IMR-90 (cell line): ENCODE measurements at regions not wholly inside any gene's neighbourhood (a gene's known extent, or its start where the extent isn't known, plus 50 kb on each side); places are given as distances from the start of the nearest gene placed in this dataset.
"Not testable (repeated sequence)": the region's sequence is repeated elsewhere in the genome, so short reads cannot be mapped to it uniquely, and the experiment has no call there.

Experiments
- ATAC-seq: fragments of 200-7000 bp; cut with Tn5 transposase; 2 replicates; pipeline ENCODE4 v1.9.1; 2020; ENCODE audit warnings: low read depth, mild to moderate bottlenecking, moderate library complexity
- BruUV-seq: library from RNA; stranded (reverse); fragments of 400-500 nt; replicated peaks from 2 replicates; lab custom pipeline; 2021; lab: Mats Ljungman, UMichigan
- CTCF ChIA-PET: fragments of 300-600 bp; formaldehyde crosslinking; extraction: SDS; loops from one replicate; lab custom pipeline; 2021; ENCODE audit warnings: antibody characterized with exemption; lab: Yijun Ruan, JAX
- POLR2A ChIA-PET: fragments of 300-600 bp; sonication (Branson Sonifier 250); formaldehyde crosslinking; loops from one replicate; lab custom pipeline; 2022; ENCODE audit warnings: antibody characterized with exemption; ENCODE audit not compliant: unreplicated experiment; lab: Charles Lee
- DNase-seq: peaks from one replicate; pipeline ENCODE4 v3.0.0; 2013
- H2AFZ ChIP-seq: replicated peaks from 2 replicates; pipeline ENCODE3; 2013; ENCODE audit warnings: low read length, mild to moderate bottlenecking; ENCODE audit not compliant: poor library complexity
- H2AK5ac ChIP-seq: 2 replicates; pipeline ENCODE4 v1.6.1; 2013; ENCODE audit warnings: low read depth, low read length, inconsistent platforms
- H2AK9ac ChIP-seq: replicated peaks from 2 replicates; pipeline ENCODE3; 2013; ENCODE audit warnings: mild to moderate bottlenecking, low read depth, low read length, moderate library complexity; ENCODE audit not compliant: poor library complexity
- H2BK120ac ChIP-seq: 2 replicates; pipeline ENCODE4 v1.6.1; 2013; ENCODE audit warnings: low read depth, low read length, inconsistent platforms
- H2BK15ac ChIP-seq: 3 replicates; pipeline ENCODE4 v1.6.1; 2013; ENCODE audit warnings: low read depth, low read length, inconsistent platforms
- H2BK20ac ChIP-seq: 2 replicates; pipeline ENCODE4 v1.6.1; 2013; ENCODE audit warnings: low read depth, mild to moderate bottlenecking, inconsistent platforms, low read length, moderate library complexity
- H2BK5ac ChIP-seq: 2 replicates; pipeline ENCODE4 v1.6.1; 2013; ENCODE audit warnings: mild to moderate bottlenecking, low read depth, low read length, inconsistent platforms; ENCODE audit not compliant: poor library complexity, severe bottlenecking
- H3K14ac ChIP-seq: replicated peaks from 2 replicates; pipeline ENCODE4 v1.6.1; 2013; ENCODE audit warnings: low read depth, low read length, inconsistent platforms
- H3K18ac ChIP-seq: 2 replicates; pipeline ENCODE4 v1.6.1; 2013; ENCODE audit warnings: low read depth, low read length, control low read depth
- H3K23ac ChIP-seq: 2 replicates; pipeline ENCODE4 v1.6.1; 2013; ENCODE audit warnings: low read depth, low read length, inconsistent platforms
- H3K27ac ChIP-seq: 2 replicates; pipeline ENCODE4 v1.5.1; 2013; ENCODE audit warnings: mild to moderate bottlenecking, control low read depth, low read length; ENCODE audit not compliant: insufficient read depth
- H3K27me3 ChIP-seq: 2 replicates; pipeline ENCODE4 v1.6.1; 2013; ENCODE audit warnings: low read length; ENCODE audit not compliant: control insufficient read depth, insufficient read depth
- H3K36me3 ChIP-seq: 2 replicates; pipeline ENCODE4 v1.6.1; 2013; ENCODE audit warnings: low read length, mixed read lengths; ENCODE audit not compliant: control insufficient read depth, insufficient read depth
- H3K4ac ChIP-seq: 2 replicates; pipeline ENCODE4 v1.6.1; 2013; ENCODE audit warnings: low read depth, low read length, inconsistent platforms
- H3K4me1 ChIP-seq: 2 replicates; pipeline ENCODE4 v1.6.1; 2013; ENCODE audit warnings: low read length, mixed read lengths; ENCODE audit not compliant: control insufficient read depth, insufficient read depth
- H3K4me2 ChIP-seq: 2 replicates; pipeline ENCODE4 v1.6.1; 2013; ENCODE audit warnings: low read depth, mild to moderate bottlenecking, control low read depth, low read length, moderate library complexity
- H3K4me3 ChIP-seq: 2 replicates; pipeline ENCODE4 v1.5.1; 2013; ENCODE audit warnings: low read depth, mild to moderate bottlenecking, control low read depth, low read length, moderate library complexity; ENCODE audit not compliant: insufficient read depth
- H3K56ac ChIP-seq: 2 replicates; pipeline ENCODE4 v1.6.1; 2013; ENCODE audit warnings: low read length, inconsistent platforms; ENCODE audit not compliant: insufficient read depth; ENCODE audit errors: extremely low read depth
- H3K79me1 ChIP-seq, 2 experiments: 2 replicates each; pipeline ENCODE4 v1.6.1; 2013; ENCODE audit warnings: low read length in 2 of 2, inconsistent platforms in 1 of 2, low read depth in 1 of 2
- H3K9ac ChIP-seq: 2 replicates; pipeline ENCODE4 v1.6.1; 2013; ENCODE audit warnings: low read depth, low read length, control low read depth
- H3K9me1 ChIP-seq: 2 replicates; pipeline ENCODE4 v1.6.1; 2013; ENCODE audit warnings: low read length, inconsistent platforms; ENCODE audit not compliant: insufficient read depth
- H3K9me3 ChIP-seq: 2 replicates; pipeline ENCODE4 v1.6.1; 2013; ENCODE audit warnings: low read length; ENCODE audit not compliant: control insufficient read depth, insufficient read depth
- H4K20me1 ChIP-seq: 2 replicates; pipeline ENCODE4 v1.6.1; 2013; ENCODE audit warnings: low read length, inconsistent platforms; ENCODE audit not compliant: insufficient read depth
- H4K5ac ChIP-seq: 2 replicates; pipeline ENCODE4 v1.6.1; 2013; ENCODE audit warnings: mild to moderate bottlenecking, low read depth, low read length, control low read depth
- H4K8ac ChIP-seq, 2 experiments: 2 replicates each; pipeline ENCODE4 v1.6.1; 2013; ENCODE audit warnings: low read depth in 2 of 2, low read length in 2 of 2, control low read depth in 1 of 2, inconsistent platforms in 1 of 2
- H4K91ac ChIP-seq: 2 replicates; pipeline ENCODE4 v1.6.1; 2013; ENCODE audit warnings: low read depth, low read length, inconsistent platforms; ENCODE audit not compliant: insufficient read depth
- CTCF ChIP-seq: conservative IDR thresholded peaks from 2 replicates; pipeline ENCODE4 v1.5.1; 2012; ENCODE audit warnings: mild to moderate bottlenecking, low read depth, low read length, improper control_type of control experiment
- MAFK ChIP-seq: IDR thresholded peaks from 2 replicates; pipeline ENCODE4 v1.6.1; 2012; ENCODE audit warnings: low read depth, low read length, improper control_type of control experiment
- NFE2L2 ChIP-seq: fragments of 150-350 bp; IDR thresholded peaks from 2 replicates; pipeline ENCODE4 v1.6.1; 2016; ENCODE audit warnings: low read depth, mild to moderate bottlenecking, low read length
- SMC3 ChIP-seq: fragments of 150-350 bp; IDR thresholded peaks from 2 replicates; pipeline ENCODE4 v1.6.1; 2016; ENCODE audit warnings: low read depth, mild to moderate bottlenecking, antibody characterized with exemption, low read length, moderate library complexity
- WGBS, 2 experiments: methylation state at CpG; one replicate each; pipeline versions ENCODE4 v1.1.5 to v1.1.7; 2013; ENCODE audit warnings: missing lambda C conversion rate in 2 of 2; ENCODE audit not compliant: insufficient read length in 1 of 2; ENCODE audit errors: extremely low coverage in 2 of 2; 5-methylcytosine and 5-hydroxymethylcytosine counted together
- dilution Hi-C: fragments of 300-500 bp; cut with HindIII; formaldehyde crosslinking; loops from one replicate; pipeline ENCODE4 v1.14.3; 2018; ENCODE audit warnings: low sequenced_read_pairs; ENCODE audit not compliant: unreplicated experiment
- in situ Hi-C: fragments of 300-500 bp; cut with MboI; formaldehyde crosslinking; loops from 3 replicates; pipeline ENCODE4 v1.14.3; 2019; ENCODE audit warnings: low sequenced_read_pairs, inconsistent platforms, mixed read lengths
- intact Hi-C: fragments of 100-400 bp; cut with micrococcal nuclease; formaldehyde crosslinking; loops from 2 replicates; pipeline ENCODE4 v1.10.0; 2022

GRCh38 chrX:42362219-42362618, 415.7 kb downstream of the PPP1R2C start:
- Histone ChIP-seq H2BK120ac (no peak overlapping the region), H3K4me2 (no peak overlapping the region), H3K18ac (no peak overlapping the region), H3K79me1 (no peaks in the 10 kb centered on the region), H3K4me1 (no peaks in the 10 kb centered on the region), H3K36me3 (no peaks in the 10 kb centered on the region), H4K20me1 (no peaks in the 10 kb centered on the region), H3K9ac (no peak overlapping the region), H2BK15ac (no peak overlapping the region), H3K9me3 (no peaks in the 10 kb centered on the region), H3K9me1 (no peaks in the 10 kb centered on the region), H3K4me3 (no peak overlapping the region), H2BK20ac (no peak overlapping the region), H3K23ac (no peak overlapping the region), H4K5ac (no peak overlapping the region), H2BK5ac (no peak overlapping the region), H2AK5ac (no peak overlapping the region), H3K14ac (no peak overlapping the region), H3K4ac (no peak overlapping the region), H3K56ac (no peak overlapping the region), H2AK9ac (no peak overlapping the region), H2AFZ (no peak overlapping the region), H4K8ac (no peak overlapping the region), H3K27me3 (no peaks in the 10 kb centered on the region), H3K27ac (no peak overlapping the region), H4K91ac (no peak overlapping the region)
- in situ Hi-C loops (no loop called here), dilution Hi-C loops (no loop called here), intact Hi-C loops (no loop called here)
- DNase-seq (no peak), ATAC-seq (no peak)
- WGBS, 2 experiments: 70% methylated on average over 1 of the region's 1 CpG; no CpG with 5 or more reads in 1 of the 2 experiments
- TF ChIP-seq SMC3: no peak
- no peak for TF ChIP-seq CTCF
- TF ChIP-seq MAFK: peak; percentile 98
- TF ChIP-seq NFE2L2: peak; percentile 71
- BruUV-seq: no TSS peak
- ChIA-PET CTCF (no interaction called here), POLR2A (no interaction called here)

- H4K91ac ChIP-seq, H3K79me1 ChIP-seq, intact Hi-C loops, H3K56ac ChIP-seq, dilution Hi-C loops, H3K27me3 ChIP-seq, H3K14ac ChIP-seq, H4K20me1 ChIP-seq, BruUV-seq, H2BK15ac ChIP-seq, H2AK9ac ChIP-seq, in situ Hi-C loops, ATAC-seq, H3K36me3 ChIP-seq, H4K8ac ChIP-seq, DNase-seq, H3K23ac ChIP-seq, H3K4me2 ChIP-seq, H3K9me3 ChIP-seq, CTCF ChIA-PET, H2AK5ac ChIP-seq, POLR2A ChIA-PET, H3K27ac ChIP-seq, H2BK120ac ChIP-seq, H4K5ac ChIP-seq, H2BK20ac ChIP-seq, H3K9ac ChIP-seq, H2AFZ ChIP-seq, H3K4ac ChIP-seq, H3K4me3 ChIP-seq, H3K4me1 ChIP-seq, H2BK5ac ChIP-seq, H3K18ac ChIP-seq, H3K9me1 ChIP-seq: not testable (repeated sequence)
- WGBS, 2 experiments: 0% methylated on average over 1 of the region's 3 CpGs; no CpG with 5 or more reads in 1 of the 2 experiments
These were observed 419.6 kb upstream of the CASK start for GRCh38 chrX:42342981-42343380.
